G401.6 (cell line): ENCODE measurements at regions not wholly inside any gene's neighbourhood (a gene's known extent, or its start where the extent isn't known, plus 50 kb on each side); places are given as distances from the start of the nearest gene placed in this dataset.

Experiments used
- FAIRE-seq: peaks from 2 replicates; lab custom pipeline; 2012; peaks lifted over from hg19 to GRCh38; lab: Jason Lieb, UNC

- FAIRE-seq, result no peak
Observed at GRCh38 chr5:125700380-125700861, 722.8 kb upstream of the GRAMD2B start.

DNA sequence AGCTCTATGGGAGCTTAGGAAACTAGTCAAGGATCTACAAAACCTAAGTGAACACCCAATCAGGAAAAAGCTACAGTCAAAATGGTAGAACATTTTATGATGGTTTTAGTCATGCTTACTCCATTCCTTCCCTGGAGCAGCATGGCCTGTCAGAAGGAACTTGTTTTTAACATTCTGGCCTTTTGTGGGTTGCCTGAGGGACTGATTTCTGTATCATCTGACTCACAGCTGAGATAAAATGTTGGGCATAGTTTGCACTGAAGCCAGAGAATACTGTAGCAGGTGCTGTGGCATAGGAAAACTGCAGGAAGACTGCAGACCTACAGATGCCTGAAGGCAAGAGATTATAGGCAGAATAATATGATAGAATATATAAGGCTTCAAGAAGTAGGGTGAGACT, 719.6 kb upstream of the GRAMD2B start:
- no peak for FAIRE-seq

DNA sequence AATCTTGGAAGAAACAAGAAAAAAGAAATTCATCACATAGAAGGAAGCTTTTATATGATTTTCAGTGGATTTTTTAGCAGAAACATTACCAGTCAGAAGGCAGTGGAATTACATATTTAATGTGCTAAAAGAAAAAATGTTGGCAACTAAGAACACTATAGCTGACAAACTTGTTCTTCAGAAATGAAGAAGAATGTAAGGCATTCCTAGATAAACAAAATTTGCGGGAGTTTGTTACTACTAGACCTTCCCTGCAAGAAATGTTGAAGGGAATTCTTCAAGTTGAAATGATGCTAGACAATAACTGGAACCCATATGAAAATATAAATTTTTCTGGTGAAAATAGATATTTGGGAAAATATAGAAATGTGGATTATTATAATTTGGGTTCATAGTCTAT, 718.3 kb upstream of the GRAMD2B start:
- no peak for FAIRE-seq

- FAIRE-seq, result no peak
Observed at GRCh38 chr5:125708583-125708982, 714.6 kb upstream of the GRAMD2B start.

DNA sequence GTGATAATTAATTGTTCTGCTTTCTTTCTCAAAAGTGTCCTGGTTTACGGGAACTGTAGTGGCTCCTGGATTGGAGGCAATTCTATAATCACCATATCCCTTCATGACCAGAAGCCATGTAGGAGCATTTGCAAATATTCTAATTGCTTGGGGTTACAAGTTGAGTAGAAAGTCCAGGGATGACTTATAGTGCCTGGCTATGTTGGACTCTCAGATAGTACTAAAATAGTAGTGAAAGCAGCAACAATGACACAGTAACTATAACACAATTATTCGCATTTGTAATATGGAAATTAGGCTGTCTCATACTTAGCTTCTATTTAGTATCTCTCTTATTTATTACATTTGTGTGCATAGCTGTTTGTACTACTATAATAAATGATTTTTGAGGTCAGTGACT, 712.5 kb upstream of the GRAMD2B start:
- FAIRE-seq, result no peak

DNA sequence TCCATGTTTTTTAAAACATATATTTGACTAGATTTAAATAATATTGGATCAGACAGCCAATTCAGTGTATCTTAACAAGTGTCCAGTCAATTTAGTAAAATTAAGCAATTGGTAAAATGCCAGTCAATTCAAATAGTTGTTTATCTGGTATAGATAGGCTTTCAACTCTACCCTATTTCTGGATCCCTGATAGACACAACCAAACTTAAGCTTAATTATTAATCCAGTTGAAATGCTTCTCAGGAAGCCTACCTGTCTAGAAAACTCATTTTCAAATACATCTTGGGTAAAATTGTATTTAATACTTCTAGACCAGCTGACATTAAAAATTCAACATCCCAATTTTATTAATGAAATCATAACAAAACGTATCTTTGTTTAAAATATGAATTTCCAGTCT, 710.8 kb upstream of the GRAMD2B start:
- FAIRE-seq, result no peak

- no peak for FAIRE-seq
Observed at GRCh38 chr5:125713109-125713805, 710.0 kb upstream of the GRAMD2B start.

GRCh38 chr5:125715216-125715615, 708.0 kb upstream of the GRAMD2B start:
- FAIRE-seq, result no peak

- no peak for FAIRE-seq
Observed at GRCh38 chr5:125717209-125717608, 706.0 kb upstream of the GRAMD2B start.

- FAIRE-seq, result no peak
Observed at GRCh38 chr5:125719681-125720347, 703.4 kb upstream of the GRAMD2B start.

- FAIRE-seq, result no peak
Observed at GRCh38 chr5:125720348-125720685, 702.9 kb upstream of the GRAMD2B start.

DNA sequence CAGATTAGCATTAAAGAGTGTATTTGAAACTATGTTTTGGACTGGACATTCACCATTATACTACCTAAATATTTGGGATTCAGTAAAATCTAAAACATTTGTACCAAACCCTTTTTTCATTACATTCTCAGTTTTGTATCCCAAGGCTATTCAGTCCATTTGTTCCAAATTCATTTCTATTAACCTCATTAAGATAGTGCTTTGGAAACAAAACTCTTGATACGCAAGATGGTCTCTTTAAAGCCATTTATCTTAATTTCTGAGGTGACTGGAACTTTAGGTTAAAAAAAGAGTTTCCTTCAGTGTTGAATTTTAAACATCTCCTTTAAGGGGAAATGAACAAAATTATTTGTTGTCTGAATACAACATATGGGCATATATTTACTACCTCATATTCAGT, 702.5 kb upstream of the GRAMD2B start:
- no peak for FAIRE-seq

GRCh38 chr5:125722550-125722949, 700.7 kb upstream of the GRAMD2B start:
- FAIRE-seq, result no peak

- FAIRE-seq, result no peak
Observed at GRCh38 chr5:125725691-125726090, 697.5 kb upstream of the GRAMD2B start.

GRCh38 chr5:125743939-125744338, 679.3 kb upstream of the GRAMD2B start:
- no peak for FAIRE-seq

DNA sequence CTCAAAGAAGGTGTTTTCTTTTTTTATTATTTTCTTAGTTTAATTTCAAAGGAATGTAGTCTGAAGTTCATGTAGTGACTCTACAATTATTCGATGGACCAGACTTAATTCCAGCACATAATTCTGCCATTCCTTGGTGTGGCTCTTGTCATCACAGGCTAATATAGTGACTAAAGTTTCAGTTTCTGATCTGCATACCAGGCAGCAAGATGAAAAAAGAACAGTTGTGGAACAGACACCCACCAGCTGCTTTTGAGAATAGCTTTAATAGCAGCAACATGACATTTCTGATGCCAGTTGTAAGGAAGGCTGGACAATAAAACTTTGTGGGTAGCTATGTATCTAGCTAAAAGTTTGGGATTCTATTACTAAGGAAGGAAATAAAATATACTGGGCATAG, 676.3 kb upstream of the GRAMD2B start:
- no peak for FAIRE-seq

DNA sequence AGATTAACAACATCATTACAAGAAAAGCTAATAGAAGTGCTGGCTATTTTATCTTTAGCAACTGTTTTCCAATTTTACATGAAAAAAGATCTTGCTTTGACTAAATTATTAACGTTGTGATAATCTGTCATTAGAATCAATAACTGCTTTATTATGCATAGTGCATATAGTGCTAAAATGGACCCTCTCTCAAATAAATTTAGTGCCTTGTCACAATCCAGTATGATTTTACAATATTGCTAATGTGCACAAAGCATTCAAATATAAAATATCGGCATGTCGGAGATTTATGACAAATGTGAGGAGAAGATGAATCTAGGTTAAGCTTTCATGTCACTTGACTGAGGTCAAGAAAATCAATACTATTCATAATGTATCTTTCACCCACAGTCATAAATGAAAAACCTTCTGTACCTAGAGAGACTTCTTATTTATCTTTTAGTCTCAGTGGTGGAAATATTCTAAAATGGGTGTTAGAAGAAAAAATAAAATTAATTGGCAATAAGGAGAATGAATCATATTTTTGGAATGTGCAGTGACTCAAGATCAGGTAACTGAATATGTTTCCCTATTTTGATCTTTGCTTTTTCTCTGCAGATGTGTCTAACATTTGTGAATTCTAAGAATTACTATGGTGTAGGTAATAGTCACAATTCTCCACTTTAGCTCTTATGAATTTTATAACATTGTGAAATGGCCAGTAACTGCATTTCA, 672.9 kb upstream of the GRAMD2B start:
- FAIRE-seq, result no peak

GRCh38 chr5:125750861-125751186, 672.4 kb upstream of the GRAMD2B start:
- FAIRE-seq, result no peak

DNA sequence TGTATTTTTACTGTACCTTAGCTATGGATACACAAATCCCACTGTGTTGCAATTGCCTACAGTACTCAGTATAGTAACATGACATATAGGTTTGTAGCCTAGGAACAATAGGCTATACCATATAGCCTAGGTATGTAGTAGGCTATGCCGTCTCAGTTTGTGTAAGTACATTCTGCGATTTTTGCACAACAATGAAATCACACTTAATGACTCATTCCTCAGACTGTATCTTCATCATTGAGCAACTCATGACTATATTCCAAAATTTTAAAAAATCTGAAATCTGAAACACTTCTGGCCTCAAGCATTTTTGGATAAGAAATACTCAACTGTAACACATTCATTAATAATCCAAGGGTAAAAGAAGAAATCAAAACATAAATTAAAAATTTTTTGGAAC, 666.8 kb upstream of the GRAMD2B start:
- FAIRE-seq, result no peak

GRCh38 chr5:125766706-125767105, 656.5 kb upstream of the GRAMD2B start:
- no peak for FAIRE-seq

GRCh38 chr5:125775896-125776295, 647.3 kb upstream of the GRAMD2B start:
- no peak for FAIRE-seq

- FAIRE-seq, result no peak
Observed at GRCh38 chr5:125776656-125777139, 646.5 kb upstream of the GRAMD2B start.

GRCh38 chr5:125778791-125779190, 644.4 kb upstream of the GRAMD2B start:
- no peak for FAIRE-seq

DNA sequence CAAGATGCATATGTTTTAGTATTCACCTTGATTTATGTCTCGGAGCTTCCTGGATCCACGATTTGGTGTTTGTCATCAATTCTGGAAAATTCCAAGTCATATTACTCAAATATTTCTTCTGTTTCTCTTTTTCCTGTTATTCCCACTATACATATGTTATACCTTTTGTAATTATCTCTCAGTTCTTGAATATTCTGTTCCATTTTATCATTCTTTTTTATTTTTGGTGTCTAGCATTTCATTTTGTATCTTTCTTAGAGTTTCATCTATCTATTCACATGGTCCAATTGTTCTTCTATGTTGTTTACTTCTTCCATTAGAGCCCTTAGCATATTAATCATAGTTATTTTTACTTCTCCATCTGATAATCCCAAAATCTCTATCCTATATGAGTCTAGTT, 637.8 kb upstream of the GRAMD2B start:
- FAIRE-seq, result no peak
